ENCODE measurements at regions not wholly inside any gene's neighbourhood (a gene's known extent, or its start where the extent isn't known, plus 50 kb on each side); places are given as distances from the start of the nearest gene placed in this dataset.

DNA sequence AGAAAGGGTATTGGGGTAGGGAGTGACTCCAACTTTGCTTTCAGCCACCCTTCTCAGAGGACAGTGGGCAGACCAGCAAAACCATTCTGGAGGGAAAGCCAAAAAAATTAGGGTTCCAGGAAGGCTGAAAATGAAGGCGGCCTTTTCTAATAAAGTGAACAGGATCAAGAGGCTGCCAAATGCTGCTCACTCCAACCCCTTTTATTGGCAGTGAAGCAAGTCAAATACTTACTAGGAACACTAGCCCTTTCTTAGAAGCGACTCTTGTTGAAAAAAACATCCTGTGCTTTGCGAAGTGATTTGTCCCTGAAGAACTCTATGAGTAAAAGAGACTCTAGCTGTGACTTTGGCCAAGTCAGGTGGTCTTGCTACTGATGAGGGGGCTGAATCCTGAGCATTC lies 83.6 kb upstream of the CYP1B1 start:
- TF ChIP-seq MAZ (IDR thresholded peaks at IDR 0.05; ENCODE audit: borderline replicate concordance, low read depth, low read length): no peak
- no peak for TF ChIP-seq CEBPB (IDR thresholded peaks at IDR 0.05; ENCODE audit: low read depth, low read length)
- TF ChIP-seq CHD1 (IDR thresholded peaks at IDR 0.05; ENCODE audit: low read depth, low read length): no peak
- TF ChIP-seq BHLHE40 (IDR thresholded peaks at IDR 0.05; ENCODE audit: low read depth, low read length): no peak
- TF ChIP-seq RFX5 (IDR thresholded peaks at IDR 0.05; ENCODE audit: low read depth, low read length): no peak
- TF ChIP-seq ELK1 (IDR thresholded peaks at IDR 0.05; ENCODE audit: borderline replicate concordance, low read depth, low read length): no peak
- no peak for TF ChIP-seq NFE2L2 (IDR thresholded peaks at IDR 0.05; ENCODE audit: low read depth, low read length)
- no peak for TF ChIP-seq RAD21 (IDR thresholded peaks at IDR 0.05; ENCODE audit: low read length)
- no peak for TF ChIP-seq POLR2A (IDR thresholded peaks at IDR 0.05; ENCODE audit: low read depth, low read length)
- no peak for TF ChIP-seq MAFK (IDR thresholded peaks at IDR 0.05; ENCODE audit: low read depth, low read length)
- TF ChIP-seq FOS (IDR thresholded peaks at IDR 0.05; ENCODE audit: low read depth, low read length): no peak
- TF ChIP-seq SMC3 (IDR thresholded peaks at IDR 0.05; ENCODE audit: low read depth, low read length): no peak
- TF ChIP-seq, protein P1, sequence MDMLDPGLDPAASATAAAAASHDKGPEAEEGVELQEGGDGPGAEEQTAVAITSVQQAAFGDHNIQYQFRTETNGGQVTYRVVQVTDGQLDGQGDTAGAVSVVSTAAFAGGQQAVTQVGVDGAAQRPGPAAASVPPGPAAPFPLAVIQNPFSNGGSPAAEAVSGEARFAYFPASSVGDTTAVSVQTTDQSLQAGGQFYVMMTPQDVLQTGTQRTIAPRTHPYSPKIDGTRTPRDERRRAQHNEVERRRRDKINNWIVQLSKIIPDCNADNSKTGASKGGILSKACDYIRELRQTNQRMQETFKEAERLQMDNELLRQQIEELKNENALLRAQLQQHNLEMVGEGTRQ (IDR thresholded peaks at IDR 0.05; ENCODE audit: low read depth, low read length): no peak
- no peak for TF ChIP-seq MXI1 (IDR thresholded peaks at IDR 0.05; ENCODE audit: borderline replicate concordance, low read depth, low read length)
- no peak for TF ChIP-seq RCOR1 (IDR thresholded peaks at IDR 0.05; ENCODE audit: insufficient replicate concordance, low read length)
- TF ChIP-seq CTCF (conservative IDR thresholded peaks at IDR 0.05; ENCODE audit: low read depth, low read length): no peak
- intact Hi-C loops (cut with micrococcal nuclease): no loop called here
- no peak overlapping the region for H3K4me2 ChIP-seq (ENCODE audit: low read depth, low read length)
- H4K91ac ChIP-seq (ENCODE audit: insufficient read depth, low read depth, low read length): no peak overlapping the region
- no peak overlapping the region; the same call in 1 of the 2 replicates for H3K18ac ChIP-seq (ENCODE audit: low read depth, low read length)
- no peaks in the 10 kb centered on the region for H3K9me1 ChIP-seq (ENCODE audit: insufficient read depth, low read length)
- in situ Hi-C loops (cut with MboI; ENCODE audit: low sequenced_read_pairs): no loop called here
- BruUV-seq (replicated peaks): no TSS peak
- no peak overlapping the region for H2BK15ac ChIP-seq (ENCODE audit: low read depth, low read length)
- peaks cover 7% of the 10 kb centered on the region; the same call in 1 of the 2 replicates for H3K4me1 ChIP-seq (ENCODE audit: control insufficient read depth, insufficient read depth, low read length)
- no peak overlapping the region for H2BK120ac ChIP-seq (ENCODE audit: low read depth, low read length)
- 67% methylated on average over 1 of the region's 3 CpGs; no CpG with 5 or more reads in 1 of the 2 experiments for WGBS, 2 experiments (ENCODE audit: extremely low coverage in 2 of 2, insufficient read length in 1 of 2)
- H2AK5ac ChIP-seq (ENCODE audit: low read depth, low read length): no peak overlapping the region
- H3K27ac ChIP-seq (ENCODE audit: insufficient read depth, low read length): peak overlapping the region; percentile 40; the same call in 1 of the 2 replicates
- H3K9ac ChIP-seq (ENCODE audit: low read depth, low read length): no peak overlapping the region
- dilution Hi-C loops (cut with HindIII; ENCODE audit: low sequenced_read_pairs, unreplicated experiment): no loop called here
- H3K4me3 ChIP-seq (ENCODE audit: insufficient read depth, low read depth, low read length): no peak overlapping the region
- no peak overlapping the region for H3K56ac ChIP-seq (ENCODE audit: extremely low read depth, insufficient read depth, low read length)
- H3K79me1 ChIP-seq (ENCODE audit: low read depth in 1 of 2, low read length in 2 of 2): no peaks in the 10 kb centered on the region
- ATAC-seq (ENCODE audit: low read depth): no peak
- no peaks in the 10 kb centered on the region for H3K36me3 ChIP-seq (ENCODE audit: control insufficient read depth, insufficient read depth, low read length)
- no peaks in the 10 kb centered on the region for H3K9me3 ChIP-seq (ENCODE audit: control insufficient read depth, insufficient read depth, low read length)
- no peaks in the 10 kb centered on the region for H4K20me1 ChIP-seq (ENCODE audit: insufficient read depth, low read length)
- no peak overlapping the region for H3K14ac ChIP-seq (replicated peaks; ENCODE audit: low read depth, low read length)
- peak overlapping the region; percentile 25; the same call in 1 of the 2 replicates for H4K5ac ChIP-seq (ENCODE audit: low read depth, low read length)
- H2AFZ ChIP-seq (replicated peaks; ENCODE audit: low read length, poor library complexity): no peak overlapping the region
- H3K23ac ChIP-seq (ENCODE audit: low read depth, low read length): no peak overlapping the region
- H2AK9ac ChIP-seq (replicated peaks; ENCODE audit: low read depth, low read length, poor library complexity): no peak overlapping the region
- H4K8ac ChIP-seq (ENCODE audit: low read depth in 2 of 2, low read length in 2 of 2): no peak overlapping the region
- H3K27me3 ChIP-seq (ENCODE audit: control insufficient read depth, insufficient read depth, low read length): peaks cover 28% of the 10 kb centered on the region
- CTCF ChIA-PET: no interaction called here
- no peak for DNase-seq
- no peak overlapping the region for H2BK20ac ChIP-seq (ENCODE audit: low read depth, low read length)
- POLR2A ChIA-PET (ENCODE audit: unreplicated experiment): no interaction called here
- no peak overlapping the region for H2BK5ac ChIP-seq (ENCODE audit: low read depth, low read length, poor library complexity, severe bottlenecking)
- H3K4ac ChIP-seq (ENCODE audit: low read depth, low read length): no peak overlapping the region
